Osteocyte (in vitro differentiated cells): ENCODE measurements at regions not wholly inside any gene's neighbourhood (a gene's known extent, or its start where the extent isn't known, plus 50 kb on each side); places are given as distances from the start of the nearest gene placed in this dataset.

Experiments
- DNase-seq: peaks from one replicate; pipeline ENCODE4 v3.0.0; 2021; ENCODE audit warnings: mixed read lengths; ENCODE audit not compliant: unreplicated experiment; ENCODE audit errors: extremely low spot score
- H3K27ac Mint-ChIP-seq: one replicate; pipeline ENCODE4 v1.8.0; 2021; ENCODE audit warnings: mild to moderate bottlenecking, mixed read lengths; ENCODE audit not compliant: unreplicated experiment
- H3K27me3 Mint-ChIP-seq: one replicate; pipeline ENCODE4 v1.8.0; 2021; ENCODE audit warnings: mixed read lengths; ENCODE audit not compliant: unreplicated experiment
- H3K36me3 Mint-ChIP-seq: one replicate; pipeline ENCODE4 v1.8.0; 2021; ENCODE audit warnings: mixed read lengths; ENCODE audit not compliant: unreplicated experiment
- H3K4me1 Mint-ChIP-seq: one replicate; pipeline ENCODE4 v1.8.0; 2021; ENCODE audit warnings: mixed read lengths; ENCODE audit not compliant: unreplicated experiment
- H3K4me3 Mint-ChIP-seq: one replicate; pipeline ENCODE4 v1.8.0; 2021; ENCODE audit warnings: mild to moderate bottlenecking, moderate library complexity, mixed read lengths; ENCODE audit not compliant: unreplicated experiment
- H3K9me3 Mint-ChIP-seq: one replicate; pipeline ENCODE4 v1.8.0; 2021; ENCODE audit warnings: mixed read lengths; ENCODE audit not compliant: unreplicated experiment
- TF ChIP-seq, protein P1 (sequence below): fragments of 200-600 bp; sonication (generic); IDR thresholded peaks from 2 replicates; pipeline ENCODE4 v1.5.0; 2021; ENCODE audit warnings: antibody characterized with exemption, mild to moderate bottlenecking, moderate library complexity

GRCh38 chr9:24381205-24381604 lies 164.5 kb downstream of the IZUMO3 start:
- TF ChIP-seq, protein P1, sequence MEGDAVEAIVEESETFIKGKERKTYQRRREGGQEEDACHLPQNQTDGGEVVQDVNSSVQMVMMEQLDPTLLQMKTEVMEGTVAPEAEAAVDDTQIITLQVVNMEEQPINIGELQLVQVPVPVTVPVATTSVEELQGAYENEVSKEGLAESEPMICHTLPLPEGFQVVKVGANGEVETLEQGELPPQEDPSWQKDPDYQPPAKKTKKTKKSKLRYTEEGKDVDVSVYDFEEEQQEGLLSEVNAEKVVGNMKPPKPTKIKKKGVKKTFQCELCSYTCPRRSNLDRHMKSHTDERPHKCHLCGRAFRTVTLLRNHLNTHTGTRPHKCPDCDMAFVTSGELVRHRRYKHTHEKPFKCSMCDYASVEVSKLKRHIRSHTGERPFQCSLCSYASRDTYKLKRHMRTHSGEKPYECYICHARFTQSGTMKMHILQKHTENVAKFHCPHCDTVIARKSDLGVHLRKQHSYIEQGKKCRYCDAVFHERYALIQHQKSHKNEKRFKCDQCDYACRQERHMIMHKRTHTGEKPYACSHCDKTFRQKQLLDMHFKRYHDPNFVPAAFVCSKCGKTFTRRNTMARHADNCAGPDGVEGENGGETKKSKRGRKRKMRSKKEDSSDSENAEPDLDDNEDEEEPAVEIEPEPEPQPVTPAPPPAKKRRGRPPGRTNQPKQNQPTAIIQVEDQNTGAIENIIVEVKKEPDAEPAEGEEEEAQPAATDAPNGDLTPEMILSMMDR: no peak
- Mint-ChIP-seq H3K4me1 (no peaks in the 10 kb centered on the region), H3K27me3 (no peaks in the 10 kb centered on the region), H3K27ac (no peak overlapping the region), H3K9me3 (peaks cover 22% of the 10 kb centered on the region), H3K36me3 (no peaks in the 10 kb centered on the region), H3K4me3 (no peak overlapping the region)
- no peak for DNase-seq

- H3K4me1 Mint-ChIP-seq: no peaks in the 10 kb centered on the region
- no peak for DNase-seq
- no peak overlapping the region for H3K4me3 Mint-ChIP-seq
- H3K27ac Mint-ChIP-seq: no peak overlapping the region
- TF ChIP-seq, protein P1: no peak
- H3K9me3 Mint-ChIP-seq: peaks cover 58% of the 10 kb centered on the region
- H3K36me3 Mint-ChIP-seq: no peaks in the 10 kb centered on the region
- no peaks in the 10 kb centered on the region for H3K27me3 Mint-ChIP-seq
Measured at GRCh38 chr9:24359046-24359445, 186.7 kb downstream of the IZUMO3 start.

DNA sequence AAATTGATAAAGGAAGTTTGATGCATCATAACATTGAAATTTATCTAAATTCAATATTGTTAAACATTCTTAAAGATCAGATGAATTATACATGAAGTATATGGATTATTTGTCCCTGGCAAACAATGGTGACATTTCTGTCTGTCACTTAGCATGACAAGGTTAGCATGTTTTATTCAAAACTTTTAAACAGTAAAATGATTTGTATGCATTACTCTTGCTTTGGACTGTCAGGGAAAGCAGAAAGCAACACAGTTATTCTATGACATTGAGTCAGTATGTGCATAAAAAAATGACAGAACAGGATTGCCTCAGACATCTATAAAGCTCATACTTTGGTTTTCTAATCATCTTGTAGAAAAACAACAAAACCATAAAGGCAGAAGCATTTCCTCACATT lies 193.7 kb downstream of the IZUMO3 start:
- H3K27me3 Mint-ChIP-seq: no peaks in the 10 kb centered on the region
- H3K9me3 Mint-ChIP-seq: peaks cover 17% of the 10 kb centered on the region
- H3K4me3 Mint-ChIP-seq: no peak overlapping the region
- H3K27ac Mint-ChIP-seq: no peak overlapping the region
- DNase-seq: no peak
- TF ChIP-seq, protein P1: no peak
- no peaks in the 10 kb centered on the region for H3K4me1 Mint-ChIP-seq
- H3K36me3 Mint-ChIP-seq: no peaks in the 10 kb centered on the region

DNA sequence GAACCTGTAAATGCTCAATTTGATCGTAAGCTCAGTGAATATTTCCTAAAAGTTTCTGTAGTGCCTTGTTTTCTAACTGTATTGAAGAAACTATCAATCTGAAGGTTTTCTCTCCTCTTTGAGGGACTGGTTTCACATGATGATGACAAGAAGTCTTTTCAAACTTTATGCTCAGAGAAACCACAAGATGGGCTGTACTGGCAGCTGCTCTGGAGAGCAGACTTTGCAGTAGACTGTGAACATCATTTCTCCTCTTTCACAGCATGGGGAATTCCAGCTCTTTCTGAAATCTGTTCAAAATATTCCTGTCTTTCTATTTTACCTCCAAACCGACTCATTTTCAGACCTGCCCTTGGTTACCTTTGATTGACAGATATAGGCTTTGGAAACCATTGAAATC lies 194.4 kb downstream of the IZUMO3 start:
- TF ChIP-seq, protein P1: no peak
- Mint-ChIP-seq H3K4me1 (no peaks in the 10 kb centered on the region), H3K27me3 (no peaks in the 10 kb centered on the region), H3K9me3 (peaks cover 17% of the 10 kb centered on the region), H3K27ac (no peak overlapping the region), H3K4me3 (no peak overlapping the region), H3K36me3 (no peaks in the 10 kb centered on the region)
- DNase-seq: no peak

- H3K27me3 Mint-ChIP-seq: no peaks in the 10 kb centered on the region
- no peak overlapping the region for H3K27ac Mint-ChIP-seq
- no peaks in the 10 kb centered on the region for H3K36me3 Mint-ChIP-seq
- peaks cover 37% of the 10 kb centered on the region for H3K9me3 Mint-ChIP-seq
- TF ChIP-seq, protein P1: no peak
- H3K4me3 Mint-ChIP-seq: no peak overlapping the region
- no peaks in the 10 kb centered on the region for H3K4me1 Mint-ChIP-seq
- no peak for DNase-seq
Measured at GRCh38 chr9:24342457-24342856, 203.2 kb downstream of the IZUMO3 start.
